WERI-Rb-1 (cell line): ENCODE measurements at regions not wholly inside any gene's neighbourhood (a gene's known extent, or its start where the extent isn't known, plus 50 kb on each side); places are given as distances from the start of the nearest gene placed in this dataset.

Source experiments
- DNase-seq: peaks from one replicate; pipeline ENCODE4 v3.0.0-alpha.2; 2020
- H3K27ac ChIP-seq: fragments of 250-450 bp; sonication (Bioruptor Pico); 2 replicates; pipeline ENCODE4 v1.5.1; 2020; ENCODE audit warnings: mild to moderate bottlenecking, moderate library complexity
- H3K27me3 ChIP-seq: fragments of 250-450 bp; sonication (Bioruptor Pico); 2 replicates; pipeline ENCODE4 v1.5.1; 2021; ENCODE audit warnings: mild to moderate bottlenecking, low read depth, moderate library complexity; ENCODE audit not compliant: insufficient read depth, severe bottlenecking
- H3K36me3 ChIP-seq: fragments of 250-450 bp; sonication (Bioruptor Pico); 2 replicates; pipeline ENCODE4 v1.5.1; 2020; ENCODE audit warnings: mild to moderate bottlenecking, moderate library complexity
- H3K4me3 ChIP-seq: 2 replicates; pipeline ENCODE4 v1.5.1; 2011; ENCODE audit warnings: low read depth, mild to moderate bottlenecking, control low read depth, low read length
- H3K9me3 ChIP-seq: fragments of 250-450 bp; sonication (Bioruptor Pico); 2 replicates; pipeline ENCODE4 v1.5.1; 2021; ENCODE audit warnings: mild to moderate bottlenecking, moderate library complexity; ENCODE audit not compliant: severe bottlenecking
- CTCF ChIP-seq: IDR thresholded peaks from 2 replicates; pipeline ENCODE4 v1.5.1; 2011; ENCODE audit warnings: low read depth, mild to moderate bottlenecking, control low read depth, inconsistent platforms, low read length

GRCh38 chr2:138997856-138998517 lies 217.8 kb upstream of the NXPH2 start:
- TF ChIP-seq CTCF = no peak

GRCh38 chr2:138997346-138997745 lies 217.2 kb upstream of the NXPH2 start:
- Histone ChIP-seq H3K36me3 (no peaks in the 10 kb centered on the region), H3K27me3 (no peaks in the 10 kb centered on the region), H3K27ac (no peak overlapping the region), H3K9me3 (no peaks in the 10 kb centered on the region), H3K4me3 (no peak overlapping the region)
- TF ChIP-seq CTCF = no peak
- no peak for DNase-seq

More at GRCh38 chr2:138997856-138998517, 217.8 kb upstream of the NXPH2 start:
- H3K4me3 ChIP-seq = no peak overlapping the region
- no peaks in the 10 kb centered on the region for H3K36me3 ChIP-seq
- no peak overlapping the region for H3K27ac ChIP-seq
- DNase-seq = no peak
- H3K9me3 ChIP-seq = no peaks in the 10 kb centered on the region
- H3K27me3 ChIP-seq = no peaks in the 10 kb centered on the region

GRCh38 chr2:138994502-138994901 lies 214.3 kb upstream of the NXPH2 start:
- Histone ChIP-seq H3K9me3 (no peaks in the 10 kb centered on the region), H3K27me3 (no peaks in the 10 kb centered on the region), H3K36me3 (no peaks in the 10 kb centered on the region), H3K27ac (no peak overlapping the region), H3K4me3 (no peak overlapping the region)
- no peak for TF ChIP-seq CTCF
- DNase-seq = no peak

- no peaks in the 10 kb centered on the region for H3K9me3 ChIP-seq
- H3K27ac ChIP-seq = no peak overlapping the region
- DNase-seq = no peak
- no peaks in the 10 kb centered on the region for H3K27me3 ChIP-seq
- no peaks in the 10 kb centered on the region for H3K36me3 ChIP-seq
- no peak overlapping the region for H3K4me3 ChIP-seq
- TF ChIP-seq CTCF = no peak
These were observed 205.7 kb upstream of the NXPH2 start for GRCh38 chr2:138985881-138986280.

GRCh38 chr2:138979131-138979785 lies 199.1 kb upstream of the NXPH2 start:
- Histone ChIP-seq H3K9me3 (peaks cover 3% of the 10 kb centered on the region), H3K36me3 (no peaks in the 10 kb centered on the region), H3K27me3 (no peaks in the 10 kb centered on the region), H3K27ac (no peak overlapping the region), H3K4me3 (no peak overlapping the region)
- TF ChIP-seq CTCF = no peak
- no peak for DNase-seq
